Left lung (tissue), 4 donors: ENCODE measurements at regions not wholly inside any gene's neighbourhood (a gene's known extent, or its start where the extent isn't known, plus 50 kb on each side); places are given as distances from the start of the nearest gene placed in this dataset.
"Not testable (repeated sequence)": the region's sequence is repeated elsewhere in the genome, so short reads cannot be mapped to it uniquely, and the experiment has no call there.

ENCODE experiments used
- ATAC-seq: fragments of 200-7000 bp; cut with Tn5 transposase; one replicate; pipeline ENCODE4 v1.9.1; 2020; ENCODE audit warnings: moderate library complexity
- DNase-seq, 4 donors: peaks; one replicate each; pipeline ENCODE4 v3.0.0-alpha.2; 2013 to 2020
- H3K27ac ChIP-seq, 2 donors: fragments of 200-600 bp; sonication (generic) in 1 of 2; one replicate each; pipeline versions ENCODE4 v1.5.0 to v1.8.0; 2020 to 2021
- H3K27me3 ChIP-seq, 2 donors: fragments of 200-600 bp; sonication (generic) in 1 of 2; one replicate each; pipeline versions ENCODE4 v1.5.0 to v1.8.0; 2020 to 2021
- H3K36me3 ChIP-seq, 2 donors: fragments of 200-600 bp; sonication (generic) in 1 of 2; one replicate each; pipeline versions ENCODE4 v1.5.0 to v1.8.0; 2020 to 2021
- H3K4me1 ChIP-seq, 2 donors: fragments of 200-600 bp; one replicate each; pipeline ENCODE4 v1.8.0; 2021
- H3K4me3 ChIP-seq, 2 donors: fragments of 200-600 bp; sonication (generic) in 1 of 2; one replicate each; pipeline versions ENCODE4 v1.5.0 to v1.8.0; 2020 to 2021; ENCODE audit warnings: mild to moderate bottlenecking in 1 of 2
- H3K9me3 ChIP-seq, 2 donors: fragments of 200-600 bp; sonication (generic) in 1 of 2; one replicate each; pipeline versions ENCODE4 v1.5.0 to v1.8.0; 2020 to 2021
- CTCF ChIP-seq, 2 donors: fragments of 200-600 bp; sonication (generic) in 1 of 2; IDR thresholded peaks; one replicate each; pipeline versions ENCODE4 v1.5.0 to v1.8.0; 2021; ENCODE audit warnings: antibody characterized with exemption in 2 of 2
- intact Hi-C, 2 donors: fragments of 100-400 bp; cut with DNase I; formaldehyde crosslinking; loops; one replicate each; pipeline versions ENCODE4 v1.11.2 to v1.14.2; 2022
- donor health status: DM: no; HTN: yes; CAD: no.
- donor health status: DM: no; HTN: no; CAD: no.

- peak in 1 of 4 donors; percentile 26 for DNase-seq
- H3K4me1 ChIP-seq, intact Hi-C loops, H3K9me3 ChIP-seq, H3K4me3 ChIP-seq, H3K36me3 ChIP-seq, H3K27me3 ChIP-seq, H3K27ac ChIP-seq, ATAC-seq: not testable (repeated sequence)
Measured at GRCh38 chr13:24967970-24968369, 128.0 kb upstream of the PABPC3 start.

GRCh38 chr13:24968416-24968815, 127.5 kb upstream of the PABPC3 start:
- H3K9me3 ChIP-seq, H3K36me3 ChIP-seq, H3K4me1 ChIP-seq, ATAC-seq, H3K27me3 ChIP-seq, H3K4me3 ChIP-seq, H3K27ac ChIP-seq, intact Hi-C loops: not testable (repeated sequence)
- peak; percentile 37 for TF ChIP-seq CTCF (IDR thresholded peaks at IDR 0.05)
- peak in 1 of 4 donors; percentile 40 for DNase-seq

GRCh38 chr13:24973102-24973501, 122.8 kb upstream of the PABPC3 start:
- DNase-seq, intact Hi-C loops, H3K4me3 ChIP-seq, H3K4me1 ChIP-seq, H3K27ac ChIP-seq, ATAC-seq, H3K27me3 ChIP-seq, H3K9me3 ChIP-seq, H3K36me3 ChIP-seq: not testable (repeated sequence)

- H3K9me3 ChIP-seq, DNase-seq, H3K4me1 ChIP-seq, H3K36me3 ChIP-seq, ATAC-seq, H3K4me3 ChIP-seq, H3K27ac ChIP-seq, intact Hi-C loops: not testable (repeated sequence)
- peaks cover 0 to 38% of the 10 kb centered on the region in 2 donors for H3K27me3 ChIP-seq
Measured at GRCh38 chr13:24981181-24981803, 114.6 kb upstream of the PABPC3 start.

GRCh38 chr13:24982333-24982999, 113.5 kb upstream of the PABPC3 start:
- no peaks in the 10 kb centered on the region for H3K4me1 ChIP-seq
- no peak for ATAC-seq
- intact Hi-C loops: no loop called here
- H3K36me3 ChIP-seq: no peaks in the 10 kb centered on the region
- no peak overlapping the region for H3K4me3 ChIP-seq
- no peak for DNase-seq
- no peak overlapping the region for H3K27ac ChIP-seq
- peaks cover 0 to 50% of the 10 kb centered on the region in 2 donors for H3K27me3 ChIP-seq
- no peaks in the 10 kb centered on the region for H3K9me3 ChIP-seq
- no peak for TF ChIP-seq CTCF (IDR thresholded peaks at IDR 0.05)

GRCh38 chr13:24983094-24983493, 112.8 kb upstream of the PABPC3 start:
- Histone ChIP-seq H3K36me3 (no peaks in the 10 kb centered on the region), H3K4me1 (no peaks in the 10 kb centered on the region), H3K4me3 (no peak overlapping the region), H3K27me3 (peaks cover 0 to 56% of the 10 kb centered on the region in 2 donors), H3K9me3 (no peaks in the 10 kb centered on the region), H3K27ac (no peak overlapping the region)
- ATAC-seq (no peak), DNase-seq (no peak)
- intact Hi-C loops: no loop called here
- TF ChIP-seq CTCF (IDR thresholded peaks at IDR 0.05): no peak

GRCh38 chr13:24984134-24984533, 111.8 kb upstream of the PABPC3 start:
- Histone ChIP-seq H3K4me1 (no peaks in the 10 kb centered on the region), H3K9me3 (no peaks in the 10 kb centered on the region)

More at GRCh38 chr13:24984134-24984533, 111.8 kb upstream of the PABPC3 start:
- peaks cover 0 to 66% of the 10 kb centered on the region in 2 donors for H3K27me3 ChIP-seq
- intact Hi-C loops: no loop called here
- no peak for DNase-seq
- no peak for TF ChIP-seq CTCF (IDR thresholded peaks at IDR 0.05)
- H3K4me3 ChIP-seq: no peak overlapping the region
- H3K36me3 ChIP-seq: no peaks in the 10 kb centered on the region
- no peak overlapping the region for H3K27ac ChIP-seq
- no peak for ATAC-seq
